ENCODE measurements at regions not wholly inside any gene's neighbourhood (a gene's known extent, or its start where the extent isn't known, plus 50 kb on each side); places are given as distances from the start of the nearest gene placed in this dataset.

GRCh38 chr7:130865408-130866236, 131.6 kb upstream of the KLF14 start:
- TF ChIP-seq CTCF (IDR thresholded peaks at IDR 0.05) (no peak), POLR2A (IDR thresholded peaks at IDR 0.05) (no peak)
